Stimulated activated CD8-positive, alpha-beta memory T cell treated with anti-CD3 and anti-CD28 coated beads, Interleukin-7, amount 100 ng/mL, for 48 hours (primary cell): ENCODE measurements at regions not wholly inside any gene's neighbourhood (a gene's known extent, or its start where the extent isn't known, plus 50 kb on each side); places are given as distances from the start of the nearest gene placed in this dataset.

Experiments used
- DNase-seq, 2 donors: peaks; one replicate each; pipeline ENCODE4 v3.0.0-alpha.2; 2020; ENCODE audit warnings: low read depth in 1 of 2; ENCODE audit errors: extremely low read depth in 1 of 2

DNA sequence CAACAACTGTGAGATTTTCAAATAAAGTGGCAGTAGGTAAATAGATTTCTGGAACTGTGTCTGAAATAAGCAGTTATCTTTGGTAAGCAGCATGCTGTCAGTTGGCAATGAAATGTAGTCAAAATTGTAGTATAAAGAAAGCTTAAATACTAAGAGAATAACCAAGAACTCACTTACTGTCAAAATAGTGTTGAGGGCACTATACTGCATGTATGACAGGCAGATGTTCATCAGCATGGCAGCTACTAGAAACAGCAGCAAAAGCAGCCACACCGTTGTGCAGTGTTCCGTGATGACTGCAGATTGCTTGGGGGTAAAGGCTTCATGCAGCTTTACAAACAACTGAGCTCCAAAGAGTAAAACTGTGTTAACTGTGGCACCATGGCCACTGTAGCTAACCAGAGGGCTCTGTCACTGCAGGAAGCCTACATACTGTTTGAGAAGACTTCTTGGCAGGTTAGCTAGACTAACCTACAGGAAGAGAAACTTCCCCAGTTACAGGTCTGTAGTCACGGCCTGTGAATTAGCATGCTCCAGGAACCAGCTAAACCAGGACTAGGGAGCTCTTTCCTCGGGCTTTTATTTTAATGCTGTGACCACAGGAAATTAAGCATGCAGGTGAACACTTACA, 459.7 kb downstream of the TBL1XR1 start:
- no peak for DNase-seq

DNA sequence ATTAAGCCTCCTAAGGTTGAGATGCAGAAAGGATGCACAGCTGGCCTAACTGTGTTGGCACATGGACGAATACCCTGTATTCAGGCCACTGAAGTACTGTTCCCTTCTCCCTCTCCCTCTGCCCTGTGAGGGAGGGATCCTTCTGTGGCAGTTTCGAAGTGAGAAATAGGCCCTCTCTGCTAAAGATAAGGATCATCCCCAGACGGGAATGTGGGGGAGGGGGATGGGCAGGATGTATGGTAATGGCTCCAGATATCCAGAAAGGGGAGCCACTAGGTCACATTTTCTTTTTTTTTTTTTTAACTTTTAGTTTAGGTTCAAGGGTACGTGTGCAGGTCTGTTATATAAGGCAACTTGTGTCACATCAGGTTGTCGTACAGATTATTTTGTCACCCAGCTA, 463.1 kb downstream of the TBL1XR1 start:
- no peak for DNase-seq

DNA sequence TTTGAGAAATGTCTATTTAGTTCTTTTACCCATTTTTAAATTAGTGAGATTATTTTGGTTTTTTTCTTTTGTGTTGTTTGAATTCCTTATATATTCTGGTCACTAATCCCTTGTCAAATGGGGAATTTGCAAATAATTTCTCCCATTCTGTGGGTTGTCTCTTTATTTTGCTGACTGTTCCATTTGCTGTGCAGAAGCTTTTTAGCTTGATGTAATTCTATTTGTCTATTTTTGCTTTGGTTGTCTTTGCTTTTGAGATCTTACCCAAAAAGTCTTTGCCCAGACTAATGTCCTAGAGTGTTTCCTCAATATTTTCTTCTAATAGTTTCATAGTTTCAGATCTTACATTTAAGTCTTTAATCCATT, 472.9 kb downstream of the TBL1XR1 start:
- no peak for DNase-seq

DNA sequence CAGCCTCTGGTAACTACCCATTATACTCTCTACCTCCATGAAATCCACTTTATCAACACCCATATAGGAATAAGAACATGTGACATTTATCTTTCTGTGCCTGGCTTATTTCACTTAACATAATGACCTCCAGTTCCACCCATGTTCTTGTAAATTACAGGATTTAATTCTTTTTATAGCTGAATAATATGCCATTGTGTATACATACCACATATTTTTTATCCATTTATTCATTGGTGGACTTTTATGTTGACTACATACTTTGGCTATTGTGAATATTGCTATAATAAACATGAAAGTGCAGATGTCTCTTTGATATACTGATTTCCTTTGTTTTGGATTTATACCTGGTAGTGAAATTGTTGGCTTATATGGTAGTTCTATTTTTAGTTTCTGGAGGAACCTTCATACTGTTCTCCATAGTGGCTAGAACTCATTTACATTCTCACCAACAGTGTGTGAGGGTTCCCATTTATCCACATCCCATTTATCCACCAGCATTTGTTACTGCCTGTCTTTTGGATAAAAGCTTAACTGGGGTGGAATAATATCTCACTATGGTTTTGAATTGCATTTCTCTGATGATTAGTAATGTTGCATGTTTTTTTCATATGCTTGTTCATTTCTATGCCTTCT, 473.4 kb downstream of the TBL1XR1 start:
- no peak for DNase-seq

DNA sequence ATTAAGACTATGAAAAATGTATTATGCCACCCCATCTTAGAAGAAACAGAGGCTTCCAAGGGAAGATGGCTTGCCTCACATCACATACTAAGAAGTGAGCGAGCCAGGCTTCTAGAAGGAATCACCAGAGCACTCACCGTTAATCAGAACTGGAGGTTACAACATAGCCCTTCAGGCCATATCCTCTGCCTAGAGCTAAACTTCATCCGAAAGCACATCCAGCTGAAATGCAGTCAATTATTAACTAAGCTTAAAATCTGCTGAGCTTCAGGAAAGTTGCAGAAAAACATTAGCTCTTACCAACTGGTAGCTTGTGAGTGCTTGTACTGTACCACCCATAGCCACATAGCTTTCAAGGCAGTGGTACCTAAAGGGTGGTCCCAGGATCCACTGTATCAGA, 483.2 kb downstream of the TBL1XR1 start:
- no peak for DNase-seq

DNA sequence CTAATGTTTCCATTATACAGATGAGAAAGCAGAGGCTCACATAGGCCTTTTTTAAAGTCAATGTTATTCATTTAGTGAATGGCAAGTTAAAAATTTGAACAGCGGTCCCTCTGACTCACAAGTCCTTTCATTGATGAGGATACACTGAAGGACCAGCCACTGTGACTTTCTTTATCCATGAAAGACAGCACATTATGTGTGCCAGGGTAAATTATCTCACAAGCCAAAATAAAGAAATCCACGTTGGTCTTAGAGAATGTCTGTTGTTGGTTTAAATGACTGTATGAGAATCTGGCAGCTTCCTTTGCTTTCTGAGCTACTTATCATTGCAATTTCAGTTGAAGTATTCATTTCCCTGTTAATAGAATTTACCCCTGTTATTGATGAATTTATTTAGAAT, 485.1 kb downstream of the TBL1XR1 start:
- DNase-seq = no peak

DNA sequence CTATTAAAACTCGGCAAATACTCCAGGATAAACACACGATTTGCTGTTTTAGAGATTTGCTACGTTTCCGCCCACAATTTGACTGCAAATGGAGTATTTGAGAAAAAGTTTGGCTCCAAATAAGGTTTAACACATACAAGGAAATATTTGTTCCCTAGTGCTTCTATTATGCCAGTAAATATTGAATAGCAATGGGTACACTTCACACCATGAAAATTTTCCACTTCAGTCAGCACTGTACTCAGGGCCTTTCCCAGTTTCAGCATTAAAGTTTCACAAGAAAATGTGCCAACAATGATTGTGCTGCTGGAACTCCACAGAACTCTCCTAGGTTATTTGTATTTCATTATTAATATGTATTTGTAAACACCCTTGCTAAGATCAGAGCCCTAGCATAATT, 498.0 kb downstream of the TBL1XR1 start:
- no peak for DNase-seq

DNA sequence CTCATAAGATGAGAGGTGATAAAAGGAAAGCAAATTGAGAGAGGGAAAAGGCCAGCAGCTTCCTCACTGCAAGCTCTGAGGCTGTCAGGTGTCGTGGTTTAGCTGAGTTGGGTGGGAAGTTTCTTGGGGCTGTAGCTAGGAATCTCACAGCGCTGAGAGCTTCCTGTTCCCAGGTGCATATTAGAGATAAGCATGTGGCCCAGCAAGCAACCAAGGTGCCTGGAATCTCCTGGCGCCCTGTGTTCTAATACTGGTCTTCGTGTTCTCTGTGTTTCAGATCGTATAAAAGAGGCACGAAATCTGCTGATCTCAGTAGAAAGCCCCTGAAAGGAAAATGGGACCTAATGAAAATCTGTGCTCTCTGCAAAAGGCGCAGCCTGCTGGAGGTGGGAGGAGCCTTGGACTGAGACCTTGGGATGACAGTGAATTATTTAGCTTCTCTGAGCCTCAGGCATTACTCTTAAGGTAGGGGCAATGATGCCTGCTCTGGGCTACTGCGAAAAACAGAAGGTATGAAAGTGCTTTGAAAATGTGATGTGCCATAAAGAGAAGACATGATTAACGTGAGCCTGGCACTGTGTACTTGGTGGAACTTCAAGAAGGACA, 499.9 kb downstream of the TBL1XR1 start:
- no peak for DNase-seq

DNA sequence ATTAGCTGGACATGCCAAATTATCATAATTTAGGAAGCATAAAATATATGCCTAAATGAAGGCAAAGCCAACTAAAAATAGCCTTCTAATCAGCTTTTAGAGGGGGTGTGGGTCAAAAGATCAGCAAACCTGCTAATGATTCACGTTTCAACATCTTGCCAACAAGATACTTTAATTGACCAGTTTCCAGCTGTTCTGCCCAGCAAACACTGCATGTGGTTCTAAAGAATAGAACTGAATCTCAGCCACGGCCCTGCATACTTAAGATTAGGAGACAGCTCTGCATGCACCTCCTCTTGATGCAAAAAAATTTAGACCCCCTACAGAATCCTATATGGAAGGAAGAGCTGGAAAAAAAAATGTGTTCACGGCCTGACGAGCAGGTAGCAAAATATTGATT, 500.5 kb downstream of the TBL1XR1 start:
- no peak for DNase-seq

DNA sequence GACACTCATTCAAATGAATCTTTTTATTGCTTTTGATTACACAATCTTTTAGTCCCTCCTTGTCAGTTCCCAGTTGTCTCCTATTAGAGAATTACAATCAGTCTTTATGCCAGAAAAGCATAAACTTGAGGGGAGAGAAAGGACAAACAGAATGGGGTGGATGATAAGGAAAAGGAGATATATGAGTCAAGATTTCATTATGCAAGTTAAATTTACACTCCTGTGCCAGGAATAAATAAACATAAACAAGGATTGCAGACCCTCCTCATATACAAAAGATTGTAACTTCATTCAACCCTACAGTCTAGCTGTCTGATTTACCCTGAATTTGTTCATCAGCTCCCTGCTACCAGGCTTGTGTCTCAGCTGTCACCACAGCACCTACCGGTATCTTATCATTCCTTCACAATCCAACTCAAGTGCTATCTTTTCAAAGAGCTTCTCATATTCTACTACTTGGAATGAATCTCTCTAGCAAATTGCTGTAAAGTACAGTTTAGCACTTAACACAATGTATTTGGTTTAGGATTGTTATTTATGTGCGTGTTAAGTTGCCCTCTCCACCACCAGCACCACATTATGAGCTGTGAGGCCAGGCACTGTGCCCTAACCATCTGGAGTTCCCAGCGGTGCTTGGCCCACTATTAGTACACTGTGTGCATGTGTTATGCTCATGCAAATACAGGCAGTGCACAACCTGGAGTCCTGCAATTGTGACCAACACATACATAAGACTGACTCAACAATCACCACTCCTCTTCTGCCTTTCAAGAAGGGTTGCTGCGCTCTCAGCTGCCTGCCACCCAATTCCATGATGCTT, 504.1 kb downstream of the TBL1XR1 start:
- no peak for DNase-seq

DNA sequence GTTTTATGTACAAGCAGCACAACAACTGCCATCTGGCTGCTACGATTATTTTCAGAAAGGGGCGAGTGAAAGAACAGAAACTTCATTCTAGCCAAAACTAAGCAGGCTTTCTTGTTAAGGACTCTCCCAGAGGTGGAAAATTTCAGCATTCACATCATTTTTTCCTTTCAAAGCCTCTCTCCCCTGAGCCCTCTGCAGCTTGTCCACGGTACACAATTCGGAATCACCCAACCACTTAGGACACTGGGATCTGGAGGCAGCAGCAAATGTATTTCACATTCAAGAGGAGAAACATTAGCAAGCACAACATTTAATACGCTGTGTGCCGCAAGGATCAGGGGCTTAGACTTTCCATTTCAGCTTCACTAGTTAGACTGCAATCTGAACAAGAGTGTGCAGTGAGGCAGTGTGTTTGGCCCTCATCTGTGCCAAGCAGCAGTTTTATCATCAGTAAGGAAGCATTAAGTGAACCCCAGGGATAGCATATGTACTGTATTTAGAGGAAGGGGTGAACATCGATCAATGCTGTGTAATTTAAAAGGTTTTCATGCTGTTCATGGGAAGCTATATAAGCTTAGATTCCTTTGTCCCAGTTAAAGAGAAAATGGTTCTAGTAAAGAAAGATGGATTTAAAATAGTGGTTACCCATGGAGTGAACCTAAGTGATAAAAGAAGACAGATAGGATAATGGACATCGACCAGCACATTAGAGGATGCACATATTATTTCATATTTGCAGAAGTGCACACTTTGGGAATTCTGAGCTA, 504.9 kb downstream of the TBL1XR1 start:
- no peak for DNase-seq

DNA sequence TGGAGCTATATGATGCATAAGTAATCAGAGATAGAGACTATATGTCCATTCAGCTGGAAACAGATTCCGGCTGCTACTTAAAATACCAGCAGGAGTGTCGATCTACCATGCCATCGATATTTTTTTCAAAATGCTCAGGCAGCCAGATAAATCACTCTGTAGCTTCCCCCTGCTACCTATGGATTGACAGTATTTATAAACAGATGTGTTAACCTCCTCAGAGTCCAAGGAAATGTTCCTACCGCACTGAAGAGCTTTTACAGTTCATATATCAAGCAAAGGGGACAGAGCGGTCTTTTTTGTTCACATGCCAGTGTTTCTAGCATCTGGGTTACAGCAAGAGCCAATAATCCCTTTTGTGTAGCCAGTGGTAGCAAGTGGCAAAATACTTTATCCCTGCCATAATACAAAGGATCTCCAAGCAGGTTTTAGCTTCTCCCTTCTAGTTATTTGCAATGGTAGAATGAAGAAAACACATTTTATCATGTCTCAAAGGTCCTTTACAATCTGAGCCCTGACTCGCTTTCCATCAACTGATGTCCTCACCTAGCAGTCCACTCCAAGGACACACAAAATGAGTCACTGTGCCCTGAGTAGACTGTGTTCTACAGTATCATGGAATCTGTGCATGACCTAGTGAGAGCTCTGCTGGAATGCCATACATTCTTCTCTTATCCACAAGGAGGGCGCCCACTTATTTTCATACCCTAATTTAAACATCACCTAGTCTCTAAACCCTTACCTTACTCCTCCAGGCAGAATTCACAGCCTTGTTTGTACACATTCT, 507.0 kb downstream of the TBL1XR1 start:
- DNase-seq = no peak

DNA sequence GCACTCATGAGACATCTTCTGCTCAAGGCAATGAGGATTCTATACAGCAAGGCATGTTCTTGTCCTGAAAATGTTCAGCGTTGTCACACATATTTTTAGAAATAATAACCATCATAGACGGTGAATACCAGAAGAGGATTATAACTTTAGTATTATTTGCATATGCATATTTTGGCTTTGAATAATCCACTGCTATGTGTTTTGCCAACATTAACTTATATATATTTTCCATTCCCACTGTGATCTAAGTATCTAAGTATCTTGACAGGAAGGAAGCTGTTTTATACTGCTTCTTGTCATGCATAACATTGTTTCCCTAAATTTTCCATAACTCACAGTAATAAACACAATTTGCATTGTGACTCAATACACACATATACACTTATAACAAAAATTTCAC, 509.5 kb downstream of the TBL1XR1 start:
- no peak for DNase-seq

DNA sequence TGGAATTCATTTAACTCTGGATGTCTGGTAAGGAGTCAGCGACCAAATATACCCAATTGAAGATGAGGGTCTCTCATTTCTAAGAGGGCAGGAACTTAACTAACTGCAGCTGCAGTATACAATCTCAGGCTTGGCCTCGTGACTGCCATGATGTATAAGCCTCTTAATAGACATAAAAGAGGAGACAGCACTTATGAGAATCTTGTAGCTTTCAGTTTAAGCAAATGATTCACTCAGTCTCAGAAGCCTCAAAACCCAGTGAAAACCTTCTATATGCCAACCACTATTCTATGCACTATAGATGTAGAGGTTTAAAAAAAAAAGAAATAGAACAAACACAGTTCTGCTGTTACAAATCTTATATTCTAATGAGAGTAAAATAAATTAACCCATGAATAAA, 513.9 kb downstream of the TBL1XR1 start:
- DNase-seq = no peak

DNA sequence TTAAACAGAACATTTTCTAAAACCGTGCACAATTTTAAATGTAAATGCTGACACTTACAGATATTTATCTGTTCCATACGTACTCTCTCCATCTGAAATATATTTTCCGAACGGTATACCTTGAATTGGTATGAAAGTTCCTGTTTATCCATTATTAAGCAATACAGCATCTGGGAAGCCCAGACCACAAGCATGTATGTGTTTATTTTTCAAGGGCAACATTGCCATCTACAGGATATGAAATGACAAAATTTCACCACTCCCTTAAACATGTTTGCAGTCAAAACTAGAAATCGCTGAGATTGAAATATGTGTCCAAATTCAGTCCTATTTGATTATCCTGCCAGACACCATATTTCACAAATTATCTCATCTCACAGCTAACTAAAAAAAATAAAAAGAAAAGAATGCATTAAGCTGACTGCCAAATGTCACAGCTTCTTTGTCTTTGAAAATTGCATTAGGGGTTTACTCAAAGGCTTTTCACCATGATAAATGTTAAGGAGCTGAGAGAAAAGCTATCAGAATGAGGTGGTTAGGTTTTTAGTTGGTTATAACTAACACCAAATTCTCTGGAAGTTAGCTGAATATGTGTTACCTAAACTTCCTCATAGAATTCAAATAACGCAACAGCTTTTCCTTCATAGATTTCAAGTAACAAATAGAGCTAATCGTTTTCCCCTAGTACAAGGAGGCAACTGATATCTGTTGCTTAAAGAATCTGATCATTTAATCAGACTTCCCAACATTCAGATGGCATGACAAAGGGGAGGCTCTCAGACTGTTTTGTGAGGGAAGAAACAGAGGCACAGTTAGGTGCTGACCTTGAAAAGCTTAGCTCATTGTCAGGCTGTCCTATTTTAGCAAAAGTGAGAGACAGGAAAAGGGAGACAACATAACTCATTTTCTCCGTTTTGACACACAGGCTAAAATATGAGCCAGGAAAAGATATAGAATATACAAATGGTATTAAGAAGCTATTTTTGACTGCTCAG, 533.1 kb downstream of the TBL1XR1 start:
- no peak for DNase-seq

DNA sequence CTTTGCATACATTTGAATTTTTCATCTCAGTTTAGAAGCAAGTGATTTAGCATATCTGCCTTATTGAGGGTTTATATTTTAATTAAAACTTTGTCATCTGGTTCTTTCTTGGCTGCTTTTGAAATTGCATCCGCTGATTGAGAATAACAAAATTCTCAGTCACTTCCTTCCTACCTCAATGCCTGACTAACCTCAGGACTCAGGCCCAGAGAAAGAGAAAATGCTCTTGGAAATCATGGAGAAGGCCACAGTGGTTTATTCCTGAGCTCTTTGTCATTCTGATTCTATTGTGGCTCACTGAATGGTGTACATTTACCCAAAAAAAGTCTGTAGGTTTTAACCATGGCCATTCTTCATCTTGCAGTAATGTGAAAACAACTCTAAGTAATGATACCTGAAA, 533.9 kb downstream of the TBL1XR1 start:
- no peak for DNase-seq

DNA sequence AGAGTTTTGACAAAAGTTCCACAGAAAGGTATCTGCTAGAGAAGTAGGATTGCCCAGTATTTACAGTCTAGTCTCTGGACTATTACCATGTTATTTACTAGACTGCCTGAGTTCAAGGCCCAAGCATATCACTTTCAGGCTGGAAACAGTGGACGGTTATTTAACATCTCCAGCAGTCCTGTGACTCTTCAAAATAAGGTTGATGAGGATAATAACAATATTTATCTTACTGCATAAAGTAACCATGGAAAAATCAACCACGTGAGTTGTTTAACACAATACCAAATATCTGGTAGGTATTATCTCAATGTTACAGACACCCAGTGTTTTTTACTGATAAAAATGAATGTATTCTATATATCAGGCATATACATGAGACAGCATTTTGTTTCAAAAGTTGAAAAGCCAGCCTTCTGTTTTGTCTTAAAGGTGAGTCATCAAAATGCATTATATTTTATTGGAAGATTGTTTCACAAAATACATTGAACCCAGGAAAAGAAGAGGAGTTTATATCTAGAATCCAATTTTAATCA, 535.8 kb downstream of the TBL1XR1 start:
- DNase-seq = no peak

DNA sequence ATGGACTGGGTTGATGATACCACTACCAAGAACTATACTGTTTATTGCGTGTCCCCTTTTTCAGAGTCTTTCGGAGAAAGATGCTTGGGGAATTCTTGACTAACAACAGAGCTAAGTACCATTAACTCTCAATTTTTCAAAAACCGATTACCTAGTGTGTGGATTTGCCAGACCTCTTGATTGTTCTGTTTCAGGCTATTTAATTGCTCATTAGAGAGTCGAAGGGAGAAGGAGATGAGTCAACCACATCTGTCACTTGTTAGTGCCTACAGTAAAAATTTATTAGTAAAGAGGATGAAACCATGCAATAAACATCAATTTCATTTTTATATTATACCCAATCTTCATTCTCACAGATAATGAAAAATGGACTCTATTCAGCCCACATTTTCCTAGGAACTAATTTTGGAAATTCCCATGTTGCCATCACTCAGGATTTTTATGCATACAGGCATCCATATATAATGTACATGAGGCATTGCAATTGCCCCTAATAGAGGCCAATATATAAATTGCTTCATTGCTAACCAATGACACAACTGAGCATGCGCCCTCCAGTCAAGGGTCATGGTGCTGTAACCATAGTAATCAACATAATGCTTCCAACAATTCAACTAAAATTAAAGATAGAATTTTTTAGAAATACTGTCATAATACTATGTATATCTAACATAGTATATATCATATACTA, 541.7 kb downstream of the TBL1XR1 start:
- no peak for DNase-seq
